ENCODE measurements at regions not wholly inside any gene's neighbourhood (a gene's known extent, or its start where the extent isn't known, plus 50 kb on each side); places are given as distances from the start of the nearest gene placed in this dataset.

DNA sequence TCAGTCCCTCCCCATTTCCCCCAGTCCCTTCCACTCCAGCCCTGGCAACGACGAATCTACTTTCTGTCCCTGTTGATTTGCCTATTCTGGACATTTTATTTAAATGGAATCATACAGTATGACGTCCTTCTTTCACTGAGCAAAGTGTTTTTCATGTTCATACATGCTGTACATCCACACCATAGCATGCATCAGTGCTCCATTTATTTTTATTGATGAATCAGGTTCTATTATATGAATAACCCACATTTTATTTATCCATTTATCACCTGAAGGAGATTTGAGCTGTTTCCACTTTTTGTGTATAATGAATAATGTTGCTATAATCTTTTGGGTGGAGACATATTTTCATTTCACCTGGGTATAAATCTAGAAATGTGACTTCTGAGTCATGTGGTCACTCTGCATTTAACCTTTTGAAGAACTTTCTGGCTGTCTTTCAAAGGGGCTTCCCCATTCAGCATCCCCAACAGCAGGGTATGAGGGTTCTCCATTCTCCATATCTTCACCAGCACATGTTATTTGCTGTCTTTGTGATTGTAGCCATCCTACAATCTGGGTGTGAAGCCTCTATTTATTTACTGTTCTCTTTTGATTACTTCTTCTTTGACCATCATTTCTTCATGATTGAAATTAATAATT, 531.7 kb downstream of the ETS1 start:
- TF ChIP-seq, protein P1, sequence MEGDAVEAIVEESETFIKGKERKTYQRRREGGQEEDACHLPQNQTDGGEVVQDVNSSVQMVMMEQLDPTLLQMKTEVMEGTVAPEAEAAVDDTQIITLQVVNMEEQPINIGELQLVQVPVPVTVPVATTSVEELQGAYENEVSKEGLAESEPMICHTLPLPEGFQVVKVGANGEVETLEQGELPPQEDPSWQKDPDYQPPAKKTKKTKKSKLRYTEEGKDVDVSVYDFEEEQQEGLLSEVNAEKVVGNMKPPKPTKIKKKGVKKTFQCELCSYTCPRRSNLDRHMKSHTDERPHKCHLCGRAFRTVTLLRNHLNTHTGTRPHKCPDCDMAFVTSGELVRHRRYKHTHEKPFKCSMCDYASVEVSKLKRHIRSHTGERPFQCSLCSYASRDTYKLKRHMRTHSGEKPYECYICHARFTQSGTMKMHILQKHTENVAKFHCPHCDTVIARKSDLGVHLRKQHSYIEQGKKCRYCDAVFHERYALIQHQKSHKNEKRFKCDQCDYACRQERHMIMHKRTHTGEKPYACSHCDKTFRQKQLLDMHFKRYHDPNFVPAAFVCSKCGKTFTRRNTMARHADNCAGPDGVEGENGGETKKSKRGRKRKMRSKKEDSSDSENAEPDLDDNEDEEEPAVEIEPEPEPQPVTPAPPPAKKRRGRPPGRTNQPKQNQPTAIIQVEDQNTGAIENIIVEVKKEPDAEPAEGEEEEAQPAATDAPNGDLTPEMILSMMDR (IDR thresholded peaks at IDR 0.05; ENCODE audit: partially characterized antibody, unreplicated experiment): no peak
- Mint-ChIP-seq H3K27me3 (ENCODE audit: unreplicated experiment) (no peaks in the 10 kb centered on the region), H3K36me3 (ENCODE audit: unreplicated experiment) (no peaks in the 10 kb centered on the region), H3K9me3 (ENCODE audit: unreplicated experiment) (no peaks in the 10 kb centered on the region), H3K4me1 (ENCODE audit: low read depth, unreplicated experiment) (peaks cover 3% of the 10 kb centered on the region), H3K4me3 (ENCODE audit: unreplicated experiment) (no peak overlapping the region), H3K27ac (ENCODE audit: unreplicated experiment) (no peak overlapping the region)
- DNase-seq: no peak

DNA sequence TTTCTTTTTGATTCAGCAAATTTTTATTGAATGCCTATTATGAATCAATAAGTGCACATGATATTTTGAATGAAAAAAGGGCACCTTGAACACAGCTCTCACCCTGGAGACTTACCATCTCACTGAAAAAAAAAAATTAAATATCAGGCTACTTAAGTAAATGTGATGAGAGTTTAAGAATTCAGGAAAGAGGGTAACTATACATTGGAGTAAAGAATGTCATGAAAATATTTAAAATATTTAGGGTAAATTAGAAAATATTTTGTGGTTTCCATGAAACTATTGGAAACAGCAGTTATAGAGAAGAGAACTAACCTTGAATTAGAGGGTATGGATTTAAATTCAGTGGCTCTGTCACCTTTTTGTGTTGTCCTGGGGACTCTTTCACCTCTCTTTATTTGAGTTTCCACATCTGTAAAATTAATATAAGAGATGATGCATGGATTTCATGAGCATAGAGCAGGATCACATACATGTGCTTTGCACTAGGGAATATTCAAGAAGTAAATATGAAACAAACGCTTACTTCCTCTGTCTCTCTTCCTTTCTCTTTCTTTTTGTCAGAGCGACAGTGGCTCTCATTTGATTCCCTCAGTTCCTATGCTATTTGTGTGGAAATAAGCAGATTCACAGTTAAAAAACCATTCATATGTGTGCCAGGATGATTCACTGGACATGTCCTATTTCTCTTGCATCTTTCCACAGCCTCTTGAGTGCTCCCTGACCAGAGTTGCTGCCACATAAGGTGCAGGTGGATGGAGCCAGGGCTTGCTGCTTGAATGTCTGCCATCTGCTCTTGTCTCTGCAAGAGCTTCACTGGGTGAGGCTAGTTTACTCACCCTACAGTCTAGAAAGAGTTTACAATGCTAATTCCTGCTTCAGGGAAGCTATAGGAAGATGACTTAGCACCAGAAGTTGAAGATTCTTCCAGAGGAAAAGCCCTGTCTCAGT, 533.1 kb downstream of the ETS1 start:
- no peaks in the 10 kb centered on the region for H3K27me3 Mint-ChIP-seq (ENCODE audit: unreplicated experiment)
- TF ChIP-seq, protein P1 (IDR thresholded peaks at IDR 0.05; ENCODE audit: partially characterized antibody, unreplicated experiment): no peak
- peaks cover 3% of the 10 kb centered on the region for H3K4me1 Mint-ChIP-seq (ENCODE audit: low read depth, unreplicated experiment)
- no peak overlapping the region for H3K27ac Mint-ChIP-seq (ENCODE audit: unreplicated experiment)
- no peaks in the 10 kb centered on the region for H3K9me3 Mint-ChIP-seq (ENCODE audit: unreplicated experiment)
- H3K36me3 Mint-ChIP-seq (ENCODE audit: unreplicated experiment): no peaks in the 10 kb centered on the region
- no peak overlapping the region for H3K4me3 Mint-ChIP-seq (ENCODE audit: unreplicated experiment)
- no peak for DNase-seq

DNA sequence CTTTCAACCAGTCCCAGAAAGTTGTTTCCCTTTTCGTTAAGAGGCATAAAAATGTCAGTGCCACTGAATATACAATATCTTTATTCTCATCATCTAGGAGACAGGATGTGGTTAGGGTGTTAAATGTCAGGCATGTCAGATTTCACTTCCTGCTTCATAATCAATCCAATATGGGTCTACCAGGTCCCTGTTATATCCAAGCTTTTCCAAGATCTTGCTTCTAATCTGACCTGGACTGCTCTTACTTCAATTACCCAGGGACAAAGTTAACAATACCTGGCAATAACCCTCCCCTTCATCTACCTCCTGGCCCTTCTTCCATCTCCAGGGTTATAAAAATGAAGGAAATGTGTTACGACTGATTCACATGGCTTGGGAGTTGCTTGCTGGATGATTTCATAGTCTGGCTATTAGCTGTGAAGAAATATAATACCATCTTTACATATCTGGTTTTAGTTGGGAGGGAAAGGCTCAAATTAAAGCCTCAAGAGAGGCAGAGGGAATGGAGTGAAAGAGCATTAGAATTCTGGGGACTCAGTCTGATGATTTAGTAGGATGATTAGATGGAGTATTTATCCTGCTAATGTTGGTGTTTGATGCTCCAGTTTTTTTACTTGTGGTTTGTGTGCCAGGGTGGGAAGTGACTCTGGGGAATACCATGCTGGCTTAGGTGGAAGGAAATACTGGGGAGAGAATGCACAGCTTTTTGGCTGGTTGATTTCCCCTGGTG, 534.3 kb downstream of the ETS1 start:
- Mint-ChIP-seq H3K4me1 (ENCODE audit: low read depth, unreplicated experiment) (peaks cover 3% of the 10 kb centered on the region), H3K36me3 (ENCODE audit: unreplicated experiment) (no peaks in the 10 kb centered on the region), H3K27ac (ENCODE audit: unreplicated experiment) (no peak overlapping the region), H3K27me3 (ENCODE audit: unreplicated experiment) (peaks cover 2% of the 10 kb centered on the region), H3K4me3 (ENCODE audit: unreplicated experiment) (no peak overlapping the region), H3K9me3 (ENCODE audit: unreplicated experiment) (no peaks in the 10 kb centered on the region)
- TF ChIP-seq, protein P1 (IDR thresholded peaks at IDR 0.05; ENCODE audit: partially characterized antibody, unreplicated experiment): no peak
- no peak for DNase-seq

DNA sequence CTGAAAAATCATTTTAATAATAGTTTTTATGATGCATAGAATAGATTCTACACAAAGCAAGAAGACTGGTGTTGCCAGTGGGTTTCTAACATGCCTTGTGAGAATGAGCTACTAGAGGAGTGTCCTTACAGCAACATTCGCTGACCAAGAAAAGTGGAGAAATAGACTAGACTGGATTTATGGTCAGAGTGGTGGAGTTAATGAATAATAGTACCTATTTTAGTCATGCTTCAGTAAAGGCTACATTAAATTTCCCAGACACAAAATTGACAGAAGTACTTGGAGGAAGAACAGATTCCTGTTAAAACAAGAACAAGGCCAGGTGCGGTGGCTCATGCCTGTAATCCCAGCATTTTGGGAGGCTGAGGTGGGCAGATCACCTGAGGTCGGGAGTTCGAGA, 539.2 kb downstream of the ETS1 start:
- TF ChIP-seq, protein P1 (IDR thresholded peaks at IDR 0.05; ENCODE audit: partially characterized antibody, unreplicated experiment): no peak
- Mint-ChIP-seq H3K36me3 (ENCODE audit: unreplicated experiment) (no peaks in the 10 kb centered on the region), H3K27ac (ENCODE audit: unreplicated experiment) (no peak overlapping the region), H3K4me1 (ENCODE audit: low read depth, unreplicated experiment) (no peaks in the 10 kb centered on the region), H3K27me3 (ENCODE audit: unreplicated experiment) (peaks cover 2% of the 10 kb centered on the region), H3K9me3 (ENCODE audit: unreplicated experiment) (no peaks in the 10 kb centered on the region), H3K4me3 (ENCODE audit: unreplicated experiment) (no peak overlapping the region)
- DNase-seq: no peak
